ENCODE measurements at regions not wholly inside any gene's neighbourhood (a gene's known extent, or its start where the extent isn't known, plus 50 kb on each side); places are given as distances from the start of the nearest gene placed in this dataset.
"Not testable (repeated sequence)": the region's sequence is repeated elsewhere in the genome, so short reads cannot be mapped to it uniquely, and the experiment has no call there.

DNA sequence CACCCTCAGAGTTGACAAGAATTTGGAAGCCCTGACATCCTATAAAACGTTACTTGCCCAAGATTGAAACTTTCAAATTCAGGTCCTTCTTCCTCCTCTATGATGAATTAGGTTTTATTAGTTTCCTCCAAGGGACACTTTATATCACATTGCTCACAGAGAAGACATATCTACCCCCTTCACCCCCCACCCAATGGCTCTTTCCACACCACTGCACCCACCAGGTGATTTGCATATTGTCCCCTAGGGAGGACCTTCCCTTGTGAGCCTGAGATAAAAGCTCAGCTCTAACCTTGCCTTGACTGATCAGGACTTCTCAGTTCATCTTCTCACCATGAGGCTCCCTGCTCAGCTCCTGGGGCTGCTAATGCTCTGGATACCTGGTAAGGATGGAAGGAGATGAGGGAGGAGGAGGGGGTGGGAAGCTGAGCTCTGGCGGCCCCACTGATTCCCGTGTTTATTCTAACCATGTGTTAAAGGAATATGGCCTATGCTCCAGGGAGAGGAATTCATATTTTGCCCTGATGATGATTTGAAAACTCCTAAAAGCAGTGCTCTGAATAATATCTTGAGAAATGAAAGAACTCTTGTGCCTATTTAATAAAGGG, 1255.8 kb downstream of the RPIA start:
- not testable (repeated sequence) for H3K36me3 Mint-ChIP-seq (ENCODE audit: insufficient read depth); DNase-seq; H3K4me3 Mint-ChIP-seq; H3K27me3 Mint-ChIP-seq; ATAC-seq (replicated peaks); H3K9me3 Mint-ChIP-seq; H3K4me1 Mint-ChIP-seq (ENCODE audit: low read depth in 2 of 2); H3K27ac Mint-ChIP-seq

DNA sequence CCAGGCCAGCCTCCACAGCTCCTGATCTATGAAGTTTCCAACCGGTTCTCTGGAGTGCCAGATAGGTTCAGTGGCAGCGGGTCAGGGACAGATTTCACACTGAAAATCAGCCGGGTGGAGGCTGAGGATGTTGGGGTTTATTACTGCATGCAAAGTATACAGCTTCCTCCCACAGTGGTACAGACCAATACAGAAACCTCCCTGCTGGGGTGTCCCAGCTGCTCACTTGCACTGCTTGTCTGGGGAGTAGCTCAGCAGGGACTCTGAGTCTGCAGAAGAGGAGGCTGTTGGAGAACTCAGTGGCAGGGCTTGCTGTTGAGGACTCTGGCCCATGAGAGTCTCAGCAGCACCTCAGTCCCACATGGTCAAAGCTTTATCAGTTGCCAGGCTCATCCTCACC, 1256.6 kb downstream of the RPIA start:
- not testable (repeated sequence) for H3K9me3 Mint-ChIP-seq; ATAC-seq (replicated peaks); DNase-seq; H3K36me3 Mint-ChIP-seq (ENCODE audit: insufficient read depth); H3K4me3 Mint-ChIP-seq; H3K27ac Mint-ChIP-seq; H3K4me1 Mint-ChIP-seq (ENCODE audit: low read depth in 2 of 2); H3K27me3 Mint-ChIP-seq

GRCh38 chr2:89950807-89951206, 1259.3 kb downstream of the RPIA start:
- H3K27ac Mint-ChIP-seq = not testable (repeated sequence)

DNA sequence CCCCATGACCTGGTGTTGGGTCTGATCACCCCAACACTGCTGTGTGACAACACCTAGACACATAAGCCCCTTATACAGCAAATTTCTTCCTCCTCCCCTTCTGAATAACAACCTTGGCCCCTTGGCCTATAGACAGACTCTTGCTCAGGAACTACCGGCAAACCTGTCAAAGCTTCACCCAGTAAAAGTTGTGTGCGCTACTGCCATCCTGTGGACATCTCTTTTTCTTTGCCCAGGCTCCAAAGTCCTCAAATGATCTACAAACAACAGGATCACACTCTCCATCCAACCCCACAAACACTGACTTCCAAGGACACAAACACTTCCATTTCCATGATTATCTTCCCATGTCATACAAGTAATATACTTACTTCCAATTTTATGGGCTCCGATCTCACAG, 1265.8 kb downstream of the RPIA start:
- H3K36me3 Mint-ChIP-seq (ENCODE audit: insufficient read depth); H3K27me3 Mint-ChIP-seq; H3K4me3 Mint-ChIP-seq; H3K9me3 Mint-ChIP-seq; DNase-seq; H3K4me1 Mint-ChIP-seq (ENCODE audit: low read depth in 2 of 2); ATAC-seq (replicated peaks); H3K27ac Mint-ChIP-seq: not testable (repeated sequence)

More at GRCh38 chr2:89950807-89951206, 1259.3 kb downstream of the RPIA start:
- H3K27me3 Mint-ChIP-seq; H3K4me3 Mint-ChIP-seq; H3K9me3 Mint-ChIP-seq; DNase-seq; ATAC-seq (replicated peaks); H3K36me3 Mint-ChIP-seq (ENCODE audit: insufficient read depth); H3K4me1 Mint-ChIP-seq (ENCODE audit: low read depth in 2 of 2): not testable (repeated sequence)

DNA sequence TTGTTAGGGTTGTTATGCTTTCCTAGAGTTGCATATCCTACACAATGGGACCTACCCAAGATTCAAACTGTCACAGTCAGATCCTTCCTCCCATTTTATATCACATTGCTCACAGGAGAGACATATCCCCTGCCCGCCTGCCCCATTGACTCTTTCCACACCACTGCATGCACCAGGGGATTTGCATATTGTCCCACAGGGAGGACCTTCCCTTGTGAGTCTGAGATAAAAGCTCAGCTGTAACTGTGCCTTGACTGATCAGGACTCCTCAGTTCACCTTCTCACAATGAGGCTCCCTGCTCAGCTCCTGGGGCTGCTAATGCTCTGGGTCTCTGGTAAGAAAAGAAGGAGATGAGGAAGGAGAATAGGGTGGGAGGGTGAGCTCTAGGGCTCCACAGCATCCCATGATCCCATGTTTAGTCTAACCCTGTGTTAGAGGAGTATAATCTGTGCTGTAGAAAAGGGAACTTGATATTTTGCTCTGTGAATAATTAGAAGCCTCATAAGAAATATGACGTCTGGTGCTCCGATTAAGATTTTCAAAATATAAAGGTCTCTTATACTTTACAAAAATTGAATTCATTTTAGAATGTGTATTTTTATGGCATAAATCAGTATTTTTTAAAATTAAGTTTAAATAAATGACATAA, 1268.4 kb downstream of the RPIA start:
- H3K27ac Mint-ChIP-seq; H3K27me3 Mint-ChIP-seq; DNase-seq; H3K4me3 Mint-ChIP-seq; ATAC-seq (replicated peaks); H3K9me3 Mint-ChIP-seq; H3K4me1 Mint-ChIP-seq (ENCODE audit: low read depth in 2 of 2); H3K36me3 Mint-ChIP-seq (ENCODE audit: insufficient read depth): not testable (repeated sequence)

DNA sequence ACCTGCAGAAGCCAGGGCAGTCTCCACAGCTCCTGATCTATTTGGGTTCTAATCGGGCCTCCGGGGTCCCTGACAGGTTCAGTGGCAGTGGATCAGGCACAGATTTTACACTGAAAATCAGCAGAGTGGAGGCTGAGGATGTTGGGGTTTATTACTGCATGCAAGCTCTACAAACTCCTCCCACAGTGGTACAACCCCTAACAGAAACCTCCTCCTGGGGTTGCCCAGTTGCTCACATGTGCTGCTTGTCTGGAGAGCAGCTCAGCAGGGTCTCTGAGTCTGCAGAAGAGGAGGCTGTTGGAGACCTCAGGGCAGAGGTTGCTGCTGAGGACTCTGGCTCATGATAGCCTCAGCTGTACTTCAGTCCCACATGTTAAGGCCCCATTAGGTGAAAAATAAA, 1269.1 kb downstream of the RPIA start:
- H3K36me3 Mint-ChIP-seq (ENCODE audit: insufficient read depth); H3K4me1 Mint-ChIP-seq (ENCODE audit: low read depth in 2 of 2); H3K9me3 Mint-ChIP-seq; H3K4me3 Mint-ChIP-seq; H3K27me3 Mint-ChIP-seq; H3K27ac Mint-ChIP-seq; ATAC-seq (replicated peaks); DNase-seq: not testable (repeated sequence)

DNA sequence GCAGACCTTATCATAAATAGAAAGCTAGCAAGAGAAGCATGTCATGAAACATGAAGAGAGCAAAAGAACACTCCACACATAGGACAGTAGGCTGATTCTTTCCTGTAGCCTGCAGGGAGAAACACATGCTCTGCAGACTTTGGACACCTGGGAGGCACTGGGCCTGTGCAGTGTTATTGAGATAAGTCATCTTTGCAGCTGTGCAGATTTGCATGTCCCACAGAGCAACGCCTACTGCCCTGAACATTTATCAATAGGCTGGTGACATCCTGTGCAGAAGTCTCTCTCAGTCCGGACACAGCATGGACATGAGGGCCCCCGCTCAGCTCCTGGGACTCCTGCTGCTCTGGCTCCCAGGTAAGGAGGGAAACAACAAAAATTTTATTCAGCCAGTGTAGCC, 1277.1 kb downstream of the RPIA start:
- not testable (repeated sequence) for DNase-seq; H3K9me3 Mint-ChIP-seq; H3K4me1 Mint-ChIP-seq (ENCODE audit: low read depth in 2 of 2); H3K27ac Mint-ChIP-seq; H3K4me3 Mint-ChIP-seq; H3K27me3 Mint-ChIP-seq; H3K36me3 Mint-ChIP-seq (ENCODE audit: insufficient read depth); ATAC-seq (replicated peaks)

GRCh38 chr2:89969190-89969589, 1277.7 kb downstream of the RPIA start:
- H3K4me1 Mint-ChIP-seq (ENCODE audit: low read depth in 2 of 2); H3K9me3 Mint-ChIP-seq; H3K27me3 Mint-ChIP-seq; H3K4me3 Mint-ChIP-seq; H3K36me3 Mint-ChIP-seq (ENCODE audit: insufficient read depth); DNase-seq; ATAC-seq (replicated peaks); H3K27ac Mint-ChIP-seq: not testable (repeated sequence)

DNA sequence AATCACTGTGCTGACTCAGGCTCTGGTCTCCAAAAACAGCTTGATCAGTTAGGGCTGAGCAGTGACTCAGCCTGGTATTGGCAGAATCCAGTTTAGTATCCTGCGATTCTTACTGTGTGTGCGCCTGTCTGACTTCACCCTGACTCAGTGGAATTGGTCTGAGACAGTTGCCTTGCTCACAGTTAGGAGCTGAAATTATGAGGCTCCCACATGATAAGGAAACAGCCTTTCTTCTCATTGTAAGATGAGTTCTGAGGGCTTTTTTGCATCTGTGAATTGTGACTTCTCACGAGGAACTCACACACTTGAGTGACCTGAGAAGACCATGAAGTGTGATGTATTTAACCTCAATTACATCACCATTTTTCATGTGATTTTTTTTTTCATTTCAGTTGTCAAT, 1282.4 kb downstream of the RPIA start:
- not testable (repeated sequence) for H3K27me3 Mint-ChIP-seq; H3K27ac Mint-ChIP-seq; DNase-seq; H3K9me3 Mint-ChIP-seq; ATAC-seq (replicated peaks); H3K36me3 Mint-ChIP-seq (ENCODE audit: insufficient read depth); H3K4me3 Mint-ChIP-seq; H3K4me1 Mint-ChIP-seq (ENCODE audit: low read depth in 2 of 2)

GRCh38 chr2:89979826-89980537, 1288.5 kb downstream of the RPIA start:
- H3K9me3 Mint-ChIP-seq; H3K27me3 Mint-ChIP-seq; H3K4me3 Mint-ChIP-seq; DNase-seq; H3K4me1 Mint-ChIP-seq (ENCODE audit: low read depth in 2 of 2); H3K27ac Mint-ChIP-seq; H3K36me3 Mint-ChIP-seq (ENCODE audit: insufficient read depth); ATAC-seq (replicated peaks): not testable (repeated sequence)

- not testable (repeated sequence) for DNase-seq; H3K27me3 Mint-ChIP-seq; H3K27ac Mint-ChIP-seq; H3K36me3 Mint-ChIP-seq (ENCODE audit: insufficient read depth); ATAC-seq (replicated peaks); H3K4me3 Mint-ChIP-seq; H3K4me1 Mint-ChIP-seq (ENCODE audit: low read depth in 2 of 2); H3K9me3 Mint-ChIP-seq
These were observed 1290.8 kb downstream of the RPIA start for GRCh38 chr2:89982246-89982645.

- not testable (repeated sequence) for H3K4me3 Mint-ChIP-seq; H3K9me3 Mint-ChIP-seq; H3K27me3 Mint-ChIP-seq; H3K36me3 Mint-ChIP-seq (ENCODE audit: insufficient read depth); DNase-seq; ATAC-seq (replicated peaks); H3K27ac Mint-ChIP-seq; H3K4me1 Mint-ChIP-seq (ENCODE audit: low read depth in 2 of 2)
These were observed 1294.2 kb downstream of the RPIA start for GRCh38 chr2:89985650-89986049.

- H3K36me3 Mint-ChIP-seq (ENCODE audit: insufficient read depth); H3K4me1 Mint-ChIP-seq (ENCODE audit: low read depth in 2 of 2); ATAC-seq (replicated peaks); H3K4me3 Mint-ChIP-seq; H3K9me3 Mint-ChIP-seq; H3K27me3 Mint-ChIP-seq; DNase-seq; H3K27ac Mint-ChIP-seq: not testable (repeated sequence)
These were observed 1295.1 kb downstream of the RPIA start for GRCh38 chr2:89986532-89986931.

- not testable (repeated sequence) for H3K4me3 Mint-ChIP-seq; H3K27ac Mint-ChIP-seq; DNase-seq; H3K27me3 Mint-ChIP-seq; H3K36me3 Mint-ChIP-seq (ENCODE audit: insufficient read depth); ATAC-seq (replicated peaks); H3K4me1 Mint-ChIP-seq (ENCODE audit: low read depth in 2 of 2)
- H3K9me3 Mint-ChIP-seq = peaks cover 0 to 10% of the 10 kb centered on the region in 2 donors
These were observed 1305.3 kb downstream of the RPIA start for GRCh38 chr2:89996779-89997178.

Data from effector memory CD8-positive, alpha-beta T cell (primary cell).